ENCODE measurements at regions not wholly inside any gene's neighbourhood (a gene's known extent, or its start where the extent isn't known, plus 50 kb on each side); places are given as distances from the start of the nearest gene placed in this dataset.

DNA sequence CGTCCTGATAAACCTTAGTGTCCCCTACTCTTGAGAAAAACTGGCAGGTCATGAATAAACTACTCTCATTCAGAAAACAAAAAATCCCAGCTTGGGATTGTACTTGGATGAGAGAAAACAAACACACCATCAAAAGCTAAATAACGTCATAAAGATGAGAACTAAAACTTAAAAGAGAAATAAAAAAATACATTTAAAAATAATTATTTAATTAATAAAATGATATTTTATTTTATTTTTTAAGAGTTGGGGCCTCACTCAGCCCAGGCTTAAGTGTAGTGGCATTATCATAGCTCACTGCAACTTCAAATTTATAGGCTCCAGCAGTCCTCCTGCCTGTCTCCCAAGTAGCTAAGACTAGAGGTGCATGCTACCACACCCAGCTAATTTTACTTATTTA lies 125.4 kb upstream of the CA10 start:
- no peak for DNase-seq (ENCODE audit: low spot score)
- no peak for FAIRE-seq

DNA sequence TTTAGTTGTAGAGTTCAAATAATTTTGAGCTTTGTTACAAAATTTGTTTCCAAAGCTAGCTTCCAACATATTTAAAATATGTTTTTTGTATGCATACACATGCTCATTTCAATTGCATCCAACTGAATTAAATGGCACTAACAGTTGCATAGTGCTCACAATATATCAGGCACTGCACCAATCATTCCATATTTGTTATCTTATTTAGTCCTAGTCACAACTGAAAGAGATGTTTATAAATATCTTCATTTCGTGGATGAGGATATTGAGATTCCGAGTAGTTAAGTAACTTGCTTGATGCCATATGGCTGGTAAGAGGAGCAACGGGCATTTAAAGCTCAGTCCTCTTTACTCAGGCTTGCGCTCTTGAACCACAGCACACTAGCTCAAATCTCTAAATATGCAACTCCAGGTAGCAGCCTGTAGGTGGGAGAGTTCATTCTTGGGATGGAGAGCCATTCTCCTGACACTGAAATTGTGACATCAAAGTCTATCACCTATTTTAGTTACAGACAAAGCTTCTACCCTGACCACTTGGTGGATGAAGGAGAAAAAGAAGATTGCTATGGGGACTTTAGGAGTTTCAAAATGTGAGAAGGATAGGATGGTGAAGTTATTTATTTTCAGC lies 118.0 kb upstream of the CA10 start:
- no peak for FAIRE-seq

DNA sequence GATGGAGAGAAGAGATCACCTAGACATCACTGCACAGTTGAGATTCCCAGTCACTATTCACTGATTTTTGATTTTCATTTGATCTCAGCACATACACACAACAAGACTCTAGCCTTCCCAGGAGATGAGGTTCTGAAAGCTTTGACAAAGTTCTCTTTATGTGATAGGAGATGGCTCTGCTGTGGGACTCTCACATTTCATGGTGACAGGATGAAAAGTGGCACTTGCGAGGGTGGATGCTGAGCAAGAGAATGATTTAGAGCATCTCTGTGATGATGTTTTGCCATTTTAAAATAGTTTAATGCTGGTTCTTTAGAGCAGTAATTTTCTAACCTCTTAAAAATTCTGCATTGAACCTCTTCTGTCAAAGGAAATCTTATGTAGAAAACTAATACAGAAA lies 113.3 kb upstream of the CA10 start:
- no peak for DNase-seq (ENCODE audit: low spot score)
- FAIRE-seq: no peak

More for the DNA sequence above, 118.0 kb upstream of the CA10 start:
- DNase-seq (ENCODE audit: low spot score): no peak

DNA sequence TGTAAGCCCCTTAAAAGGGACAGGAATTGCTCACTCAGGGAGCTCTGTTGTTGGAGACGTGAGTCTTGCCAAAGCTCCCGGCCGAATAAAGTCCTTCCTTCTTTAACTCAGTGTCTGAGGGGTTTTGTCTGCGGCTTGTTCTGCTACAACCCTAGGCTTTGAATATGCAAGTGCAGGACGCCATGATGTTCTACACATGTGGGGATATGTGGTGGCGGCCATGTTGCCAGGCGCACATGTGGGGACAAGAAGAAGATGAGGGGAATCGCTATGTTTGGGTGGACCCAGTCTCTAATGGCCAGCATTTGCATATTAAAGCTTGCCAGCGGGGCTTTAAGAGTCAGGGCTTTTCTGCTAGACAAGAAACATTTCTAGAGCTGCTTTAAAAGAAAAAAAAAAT lies 96.8 kb upstream of the CA10 start:
- FAIRE-seq (no peak), DNase-seq (ENCODE audit: low spot score) (no peak)

DNA sequence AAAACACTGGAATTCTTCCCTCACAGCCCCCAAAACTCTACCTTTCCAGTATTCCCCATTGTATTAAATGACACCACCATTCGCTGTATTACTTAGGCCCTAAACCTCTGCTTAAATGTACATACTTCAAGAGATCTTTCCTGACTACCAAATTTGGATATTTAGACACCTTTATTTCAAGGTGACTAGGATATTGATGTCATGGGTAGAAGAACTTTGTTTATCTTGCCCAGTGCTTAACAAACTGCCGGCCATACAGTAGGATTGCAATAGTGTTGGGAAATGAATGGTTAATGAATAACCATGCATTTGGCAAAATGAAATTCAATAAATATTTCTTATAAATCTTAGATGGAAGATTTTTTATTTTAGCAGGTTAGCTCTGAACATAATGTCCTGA lies 86.2 kb upstream of the CA10 start:
- no peak for DNase-seq (ENCODE audit: low spot score)
- no peak for FAIRE-seq

DNA sequence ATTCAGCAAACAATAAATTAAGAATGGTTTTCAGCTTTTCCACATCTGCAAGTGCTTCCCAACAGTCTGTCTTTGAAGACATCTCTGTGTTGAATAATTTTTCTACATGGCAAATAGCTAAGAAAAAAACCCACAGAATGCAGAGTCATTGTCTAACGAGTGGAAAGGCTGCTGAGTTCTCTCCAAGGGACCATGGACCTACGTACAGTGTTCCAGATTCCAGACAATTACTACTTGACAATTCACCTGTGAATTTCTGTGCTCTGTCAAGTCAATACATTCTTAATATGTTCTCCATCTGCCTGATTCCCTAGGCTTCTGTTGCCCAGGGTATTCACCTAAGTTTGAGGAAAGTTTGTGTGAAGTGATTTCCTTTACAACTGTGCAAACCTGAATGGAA lies 83.8 kb upstream of the CA10 start:
- DNase-seq (ENCODE audit: low spot score) (no peak), FAIRE-seq (no peak)

DNA sequence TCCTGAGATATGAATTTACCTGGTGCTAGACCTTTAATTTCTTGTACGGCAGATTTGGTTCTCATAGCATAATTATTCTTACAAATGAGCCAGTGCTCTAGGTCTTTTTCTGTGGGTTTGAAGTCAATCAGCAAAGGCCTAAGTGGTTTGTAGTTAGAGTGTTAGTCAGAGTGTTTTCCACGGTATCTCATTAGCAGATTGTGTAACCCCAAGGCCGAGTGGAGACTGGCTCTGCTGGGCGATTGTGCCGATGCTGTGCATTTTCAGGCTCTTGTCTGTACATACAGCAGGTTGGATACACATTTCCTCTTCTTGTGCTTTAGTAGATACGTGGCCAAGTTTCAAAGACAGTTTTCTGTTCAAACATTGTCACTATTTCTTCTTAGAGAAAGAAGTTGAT lies 78.6 kb upstream of the CA10 start:
- FAIRE-seq (no peak), DNase-seq (ENCODE audit: low spot score) (no peak)

DNA sequence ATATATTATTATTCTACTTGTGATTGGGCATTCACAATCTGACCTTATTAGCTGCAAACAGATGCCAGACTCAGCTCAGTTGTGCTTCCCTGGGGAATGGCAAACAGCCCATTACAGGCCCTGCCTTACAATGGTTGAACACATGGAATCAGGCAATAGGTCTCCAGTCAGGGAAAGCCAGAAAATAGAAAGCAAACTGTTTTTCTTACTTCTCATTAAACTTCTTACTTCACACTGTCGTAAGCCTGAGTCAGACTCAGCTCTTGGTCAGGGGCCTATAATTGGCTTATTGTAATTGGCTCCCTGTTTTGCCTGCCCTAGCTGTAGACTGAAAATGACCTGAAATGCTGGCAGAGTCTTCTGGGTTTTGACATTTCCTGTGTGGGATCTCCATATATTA lies 77.0 kb upstream of the CA10 start:
- no peak for FAIRE-seq
- DNase-seq (ENCODE audit: low spot score): no peak

DNA sequence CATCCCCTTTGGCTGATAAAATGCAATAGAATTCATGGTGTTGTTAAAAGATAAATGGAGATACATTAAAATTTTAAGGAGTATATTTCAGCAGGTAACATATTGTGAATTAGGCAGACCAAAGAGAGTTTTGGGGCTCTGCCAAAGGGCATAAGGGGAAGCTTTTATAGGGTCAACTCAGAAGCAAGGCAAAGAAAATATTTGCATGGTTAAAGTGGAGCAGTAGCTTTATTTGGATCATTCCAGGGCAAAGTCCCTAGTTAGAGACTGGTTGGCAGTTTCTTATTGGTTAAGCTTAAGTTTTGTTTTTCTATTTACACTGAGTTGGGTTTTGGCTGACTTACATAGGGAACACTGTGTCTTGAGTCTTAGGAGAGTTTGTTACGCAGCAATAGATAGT lies 75.1 kb upstream of the CA10 start:
- DNase-seq (ENCODE audit: low spot score) (no peak), FAIRE-seq (no peak)

DNA sequence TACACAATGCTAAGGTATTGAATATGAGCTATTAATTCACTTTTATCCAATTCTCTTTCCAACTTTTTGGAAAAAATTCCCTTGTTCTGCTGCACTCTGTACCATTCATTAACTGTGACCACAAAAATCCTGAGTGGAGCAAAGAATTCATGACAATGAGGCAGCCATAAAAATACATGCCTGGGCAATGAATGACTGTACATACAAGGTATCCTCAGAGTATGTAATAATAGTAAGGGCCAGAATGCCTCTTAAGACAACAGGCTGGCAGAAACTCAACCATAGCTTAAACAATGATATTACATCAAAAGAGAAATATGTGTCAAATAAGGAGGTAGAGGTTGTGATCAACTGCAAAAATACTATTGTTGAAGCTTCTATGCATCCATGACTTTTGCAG lies 74.7 kb upstream of the CA10 start:
- DNase-seq (ENCODE audit: low spot score) (peak; percentile 23), FAIRE-seq (no peak)

DNA sequence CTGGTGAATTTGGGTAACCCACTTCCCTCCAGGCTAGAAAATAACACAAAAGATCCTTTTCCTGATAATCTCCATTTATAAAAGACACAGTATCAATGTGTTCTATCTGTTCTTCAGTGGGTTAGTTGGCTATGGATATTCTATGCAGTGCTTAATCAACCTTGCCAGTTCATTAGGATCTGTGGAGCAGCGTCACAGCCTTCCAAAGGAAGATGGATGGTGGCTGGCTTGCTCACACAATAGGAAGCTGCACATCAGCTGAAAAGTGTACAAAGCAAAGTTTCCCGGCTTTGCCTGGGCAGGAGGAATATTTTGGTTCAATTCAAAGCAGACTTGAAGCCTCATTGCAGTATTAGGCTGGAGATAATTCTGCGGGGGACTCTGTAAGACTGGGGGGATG lies 70.3 kb upstream of the CA10 start:
- FAIRE-seq: no peak
- no peak for DNase-seq (ENCODE audit: low spot score)

DNA sequence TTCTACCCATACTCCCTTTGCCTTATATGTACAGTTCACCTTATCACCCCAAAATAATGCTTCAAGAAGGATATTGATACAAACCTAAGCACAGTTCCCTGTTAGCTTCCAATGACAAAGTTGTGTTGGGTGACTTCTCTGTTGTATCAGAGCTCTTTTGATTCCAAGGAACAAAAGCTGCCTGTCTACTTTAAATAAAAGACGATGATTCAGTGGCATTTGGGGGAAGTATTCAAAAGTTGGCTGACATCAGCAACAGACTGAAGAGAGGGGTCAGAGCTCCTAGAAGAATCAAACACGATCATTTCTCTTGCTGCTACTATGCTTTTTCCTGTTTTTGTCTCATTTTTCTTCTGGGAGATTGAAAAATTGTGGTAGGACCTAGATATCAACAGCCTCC lies 69.4 kb upstream of the CA10 start:
- no peak for DNase-seq (ENCODE audit: low spot score)
- no peak for FAIRE-seq

DNA sequence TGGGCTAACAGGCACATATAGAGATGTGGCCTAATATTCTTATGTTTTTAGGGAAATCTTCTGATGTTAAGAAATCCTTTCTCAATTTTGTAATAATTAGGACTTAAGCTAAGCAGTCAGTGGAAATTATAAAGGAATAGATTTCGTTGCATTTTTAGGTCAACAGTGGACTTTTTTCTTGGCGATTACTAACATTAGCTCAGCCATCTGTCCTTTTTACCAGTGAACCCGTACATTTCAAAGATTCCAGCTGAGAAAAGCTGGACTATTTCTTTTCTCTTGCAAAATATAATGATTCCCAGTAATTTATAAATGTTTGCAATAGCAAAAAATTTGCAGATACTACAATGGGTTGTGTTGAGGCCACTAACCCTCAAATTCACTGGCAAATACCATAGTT lies 54.9 kb upstream of the CA10 start:
- FAIRE-seq: no peak
- no peak for DNase-seq (ENCODE audit: low spot score)

DNA sequence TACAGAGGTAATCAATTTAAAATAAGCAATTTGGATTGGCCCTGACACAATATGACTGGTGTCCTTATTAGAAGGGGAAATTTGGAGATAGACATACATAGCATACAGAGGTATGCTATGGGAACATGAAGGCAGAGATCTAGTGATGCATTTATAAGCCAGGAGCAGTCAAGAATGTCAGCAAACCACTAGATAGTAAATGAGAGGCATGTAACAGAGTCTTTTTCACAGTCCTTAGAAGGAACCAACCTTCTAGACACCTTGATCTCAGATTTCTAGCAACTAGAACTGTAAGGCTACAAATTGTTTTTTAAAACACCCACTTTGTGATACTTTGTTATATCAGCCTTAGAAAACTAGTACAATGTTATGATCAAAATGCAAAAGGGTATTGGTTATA lies 54.3 kb upstream of the CA10 start:
- DNase-seq (ENCODE audit: low spot score) (no peak), FAIRE-seq (no peak)

DNA sequence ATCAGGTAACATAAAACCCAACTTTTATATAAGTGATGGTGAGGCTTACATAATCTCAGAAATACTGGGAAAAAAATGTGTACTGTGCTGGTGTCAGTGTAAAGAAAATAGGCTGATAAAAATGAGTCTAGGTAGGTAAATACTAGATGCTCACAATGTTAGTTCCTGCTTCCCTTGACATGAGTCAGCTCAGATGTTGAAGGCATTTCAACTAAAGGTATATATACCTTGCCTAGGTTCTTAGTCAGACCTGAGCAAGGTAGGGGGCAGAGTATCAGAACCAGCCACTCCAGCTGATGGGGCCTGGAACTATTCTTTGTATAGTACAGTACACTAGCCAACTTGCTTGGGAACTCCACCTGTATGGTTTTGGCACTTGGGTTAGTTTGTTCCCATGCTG lies 51.0 kb upstream of the CA10 start:
- no peak for DNase-seq (ENCODE audit: low spot score)
- no peak for FAIRE-seq

Data from urothelium cell line (cell line).